ENCODE measurements at regions not wholly inside any gene's neighbourhood (a gene's known extent, or its start where the extent isn't known, plus 50 kb on each side); places are given as distances from the start of the nearest gene placed in this dataset.

- no peaks in the 10 kb centered on the region for H3K36me3 ChIP-seq (ENCODE audit: control insufficient read depth, insufficient read depth, low read length)
- TF ChIP-seq CTCF (IDR thresholded peaks at IDR 0.05; ENCODE audit: insufficient read depth, low read length, poor library complexity, severe bottlenecking), result no peak
- H3K4me3 ChIP-seq (ENCODE audit: low read depth, low read length), result no peak overlapping the region
- no peak for DNase-seq (ENCODE audit: low read depth)
- no peaks in the 10 kb centered on the region for H3K27me3 ChIP-seq (ENCODE audit: control insufficient read depth, insufficient read depth, low read length)
Observed at GRCh38 chr20:40558212-40558611, 130.8 kb downstream of the MAFB start.

GRCh38 chr20:40551125-40551530 is 137.9 kb downstream of the MAFB start:
- Histone ChIP-seq H3K36me3 (ENCODE audit: control insufficient read depth, insufficient read depth, low read length) (no peaks in the 10 kb centered on the region), H3K4me3 (ENCODE audit: low read depth, low read length) (no peak overlapping the region), H3K27me3 (ENCODE audit: control insufficient read depth, insufficient read depth, low read length) (no peaks in the 10 kb centered on the region)
- DNase-seq (ENCODE audit: low read depth), result no peak
- no peak for TF ChIP-seq CTCF (IDR thresholded peaks at IDR 0.05; ENCODE audit: insufficient read depth, low read length, poor library complexity, severe bottlenecking)

- no peaks in the 10 kb centered on the region for H3K27me3 ChIP-seq (ENCODE audit: control insufficient read depth, insufficient read depth, low read length)
- TF ChIP-seq CTCF (IDR thresholded peaks at IDR 0.05; ENCODE audit: insufficient read depth, low read length, poor library complexity, severe bottlenecking), result no peak
- DNase-seq (ENCODE audit: low read depth), result no peak
Observed at GRCh38 chr20:40547483-40548091, 141.4 kb downstream of the MAFB start.

GRCh38 chr20:40545478-40545877 is 143.6 kb downstream of the MAFB start:
- DNase-seq (ENCODE audit: low read depth), result no peak
- no peak for TF ChIP-seq CTCF (IDR thresholded peaks at IDR 0.05; ENCODE audit: insufficient read depth, low read length, poor library complexity, severe bottlenecking)
- H3K27me3 ChIP-seq (ENCODE audit: control insufficient read depth, insufficient read depth, low read length), result no peaks in the 10 kb centered on the region
- no peaks in the 10 kb centered on the region for H3K36me3 ChIP-seq (ENCODE audit: control insufficient read depth, insufficient read depth, low read length)
- H3K4me3 ChIP-seq (ENCODE audit: low read depth, low read length), result no peak overlapping the region

More at GRCh38 chr20:40547483-40548091, 141.4 kb downstream of the MAFB start:
- no peak overlapping the region for H3K4me3 ChIP-seq (ENCODE audit: low read depth, low read length)
- H3K36me3 ChIP-seq (ENCODE audit: control insufficient read depth, insufficient read depth, low read length), result no peaks in the 10 kb centered on the region

GRCh38 chr20:40542065-40542464 is 147.0 kb downstream of the MAFB start:
- DNase-seq (ENCODE audit: low read depth), result no peak

More at GRCh38 chr20:40542065-40542464, 147.0 kb downstream of the MAFB start:
- Histone ChIP-seq H3K4me3 (ENCODE audit: low read depth, low read length) (no peak overlapping the region), H3K27me3 (ENCODE audit: control insufficient read depth, insufficient read depth, low read length) (no peaks in the 10 kb centered on the region), H3K36me3 (ENCODE audit: control insufficient read depth, insufficient read depth, low read length) (no peaks in the 10 kb centered on the region)
- no peak for TF ChIP-seq CTCF (IDR thresholded peaks at IDR 0.05; ENCODE audit: insufficient read depth, low read length, poor library complexity, severe bottlenecking)

Measured in kidney epithelial cell (primary cell).